Osteoblast (primary cell): ENCODE measurements at regions not wholly inside any gene's neighbourhood (a gene's known extent, or its start where the extent isn't known, plus 50 kb on each side); places are given as distances from the start of the nearest gene placed in this dataset.
A peak's percentile ranks its signal among the peaks of the same experiment; 100 is the strongest.

ENCODE experiments used
- DNase-seq: peaks from one replicate; pipeline ENCODE4 v3.0.0; 2011; ENCODE audit warnings: low spot score, mixed read lengths; ENCODE audit not compliant: insufficient read length; ENCODE audit errors: missing footprints
- H2AFZ ChIP-seq: 2 replicates; pipeline ENCODE4 v1.6.0; 2011; ENCODE audit warnings: mild to moderate bottlenecking, low read length
- H3K27ac ChIP-seq: 2 replicates; pipeline ENCODE4 v1.5.1; 2011; ENCODE audit warnings: mild to moderate bottlenecking, low read depth, low read length, moderate library complexity
- H3K27me3 ChIP-seq: 2 replicates; pipeline ENCODE4 v1.6.0; 2012; ENCODE audit warnings: mild to moderate bottlenecking, control low read depth, inconsistent platforms, low read length, moderate library complexity; ENCODE audit not compliant: insufficient read depth
- H3K36me3 ChIP-seq: 2 replicates; pipeline ENCODE4 v1.5.1; 2011; ENCODE audit warnings: mild to moderate bottlenecking, low read length, control low read depth, moderate library complexity; ENCODE audit not compliant: insufficient read depth
- H3K4me1 ChIP-seq: 2 replicates; pipeline ENCODE4 v1.5.1; 2011; ENCODE audit warnings: mild to moderate bottlenecking, low read length, control low read depth, moderate library complexity; ENCODE audit not compliant: insufficient read depth
- H3K4me2 ChIP-seq: 2 replicates; pipeline ENCODE4 v1.6.0; 2011; ENCODE audit warnings: mild to moderate bottlenecking, low read length; ENCODE audit not compliant: insufficient read depth
- H3K4me3 ChIP-seq: fragments of 200-600 bp; sonication (generic); 3 replicates; pipeline ENCODE4 v1.5.1; 2012; ENCODE audit warnings: mild to moderate bottlenecking, low read length, inconsistent platforms; ENCODE audit not compliant: insufficient read depth
- H3K79me2 ChIP-seq: 2 replicates; pipeline ENCODE4 v1.6.0; 2012; ENCODE audit warnings: mild to moderate bottlenecking, low read length, control low read depth, inconsistent platforms; ENCODE audit not compliant: insufficient read depth
- H3K9me3 ChIP-seq: 2 replicates; pipeline ENCODE4 v1.5.1; 2011; ENCODE audit warnings: low read depth, low read length, control low read depth
- H4K20me1 ChIP-seq: 2 replicates; pipeline ENCODE4 v1.6.0; 2012; ENCODE audit warnings: mild to moderate bottlenecking, low read length, control low read depth; ENCODE audit not compliant: insufficient read depth
- CTCF ChIP-seq: IDR thresholded peaks from 2 replicates; pipeline ENCODE4 v1.5.1; 2011; ENCODE audit warnings: mild to moderate bottlenecking, low read depth, low read length, moderate library complexity; ENCODE audit errors: extremely low read depth

GRCh38 chr7:96407427-96407826 is 85.5 kb upstream of the SLC25A13 start:
- H3K36me3 ChIP-seq: no peaks in the 10 kb centered on the region
- no peaks in the 10 kb centered on the region for H3K4me1 ChIP-seq
- peak; percentile 75 for DNase-seq
- H3K27ac ChIP-seq: no peak overlapping the region
- H4K20me1 ChIP-seq: no peaks in the 10 kb centered on the region
- no peaks in the 10 kb centered on the region for H3K9me3 ChIP-seq
- no peak overlapping the region for H2AFZ ChIP-seq
- no peak overlapping the region for H3K4me3 ChIP-seq
- H3K27me3 ChIP-seq: no peaks in the 10 kb centered on the region
- H3K79me2 ChIP-seq: no peaks in the 10 kb centered on the region
- TF ChIP-seq CTCF: no peak
- H3K4me2 ChIP-seq: no peak overlapping the region

GRCh38 chr7:96402913-96403312 is 81.0 kb upstream of the SLC25A13 start:
- Histone ChIP-seq H4K20me1 (no peaks in the 10 kb centered on the region), H3K27ac (no peak overlapping the region), H3K4me1 (peaks cover 4% of the 10 kb centered on the region), H2AFZ (no peak overlapping the region), H3K4me2 (no peak overlapping the region), H3K27me3 (no peaks in the 10 kb centered on the region), H3K9me3 (no peaks in the 10 kb centered on the region), H3K36me3 (no peaks in the 10 kb centered on the region), H3K79me2 (no peaks in the 10 kb centered on the region), H3K4me3 (no peak overlapping the region)
- DNase-seq: no peak
- no peak for TF ChIP-seq CTCF

GRCh38 chr7:96401200-96401599 is 79.3 kb upstream of the SLC25A13 start:
- H2AFZ ChIP-seq: peak overlapping the region; percentile 50
- no peaks in the 10 kb centered on the region for H3K9me3 ChIP-seq
- no peak overlapping the region for H3K27ac ChIP-seq
- H3K79me2 ChIP-seq: no peaks in the 10 kb centered on the region
- no peak for TF ChIP-seq CTCF
- H4K20me1 ChIP-seq: no peaks in the 10 kb centered on the region
- no peaks in the 10 kb centered on the region for H3K36me3 ChIP-seq
- no peak overlapping the region for H3K4me2 ChIP-seq
- DNase-seq: no peak
- H3K4me1 ChIP-seq: peaks cover 8% of the 10 kb centered on the region
- no peaks in the 10 kb centered on the region for H3K27me3 ChIP-seq
- no peak overlapping the region for H3K4me3 ChIP-seq

- Histone ChIP-seq H2AFZ (no peak overlapping the region), H3K4me2 (no peak overlapping the region), H3K9me3 (no peaks in the 10 kb centered on the region), H3K27ac (no peak overlapping the region), H3K4me1 (peaks cover 8% of the 10 kb centered on the region), H4K20me1 (no peaks in the 10 kb centered on the region), H3K36me3 (no peaks in the 10 kb centered on the region), H3K27me3 (no peaks in the 10 kb centered on the region), H3K4me3 (no peak overlapping the region), H3K79me2 (no peaks in the 10 kb centered on the region)
- DNase-seq: no peak
- no peak for TF ChIP-seq CTCF
These were observed 78.6 kb upstream of the SLC25A13 start for GRCh38 chr7:96400518-96400917.
